ENCODE measurements at regions not wholly inside any gene's neighbourhood (a gene's known extent, or its start where the extent isn't known, plus 50 kb on each side); places are given as distances from the start of the nearest gene placed in this dataset.

DNA sequence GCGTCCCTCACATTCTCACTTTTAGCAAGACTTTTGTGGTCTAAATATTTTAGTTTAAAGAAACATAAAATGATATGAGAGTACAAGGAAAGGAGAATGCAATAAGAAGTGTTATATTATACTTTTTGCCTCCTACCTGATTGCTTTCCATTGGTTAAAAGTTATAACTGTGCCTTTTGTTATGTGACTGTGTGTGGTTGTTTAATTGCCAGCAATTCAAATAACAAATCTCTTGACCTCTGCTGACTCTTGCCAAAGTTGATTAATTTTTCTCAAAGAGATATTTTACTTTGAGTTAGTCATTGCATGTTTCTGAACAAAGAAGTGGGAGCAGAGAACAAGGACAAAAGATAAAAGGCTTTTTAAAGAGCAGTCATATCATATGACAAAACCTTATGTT is 599.5 kb downstream of the SUCLG1 start:
- TF ChIP-seq GATA2 (IDR thresholded peaks at IDR 0.05; ENCODE audit: low read depth, low read length) (no peak), GATA3 (IDR thresholded peaks at IDR 0.05; ENCODE audit: low read depth, low read length) (no peak)

All from SH-SY5Y (cell line).